Uterus (tissue), 2 donors: ENCODE measurements at regions not wholly inside any gene's neighbourhood (a gene's known extent, or its start where the extent isn't known, plus 50 kb on each side); places are given as distances from the start of the nearest gene placed in this dataset.

Source experiments
- CTCF ChIP-seq, 4 experiments: fragments of 200-600 bp in 2 of 4; fragments of 450-650 bp in 2 of 4; sonication (generic) in 2 of 4; IDR thresholded peaks; one replicate each; pipeline ENCODE4 v1.5.1; 2016 to 2019; ENCODE audit warnings: antibody characterized with exemption in 4 of 4, mild to moderate bottlenecking in 2 of 4, moderate library complexity in 1 of 4
- POLR2A ChIP-seq, 2 donors: fragments of 450-650 bp; IDR thresholded peaks; one replicate each; pipeline ENCODE4 v1.6.1; 2016; ENCODE audit warnings: antibody characterized with exemption in 2 of 2, mild to moderate bottlenecking in 1 of 2, moderate library complexity in 1 of 2

GRCh38 chr20:39312676-39313075, 350.5 kb downstream of the DHX35 start:
- no peak for TF ChIP-seq CTCF (IDR thresholded peaks at IDR 0.05)
- no peak for TF ChIP-seq POLR2A (IDR thresholded peaks at IDR 0.05)
